Lower leg skin (tissue), 4 donors: ENCODE measurements at regions not wholly inside any gene's neighbourhood (a gene's known extent, or its start where the extent isn't known, plus 50 kb on each side); places are given as distances from the start of the nearest gene placed in this dataset.

Experiments used
- DNase-seq, 2 donors: peaks; one replicate each; pipeline ENCODE4 v3.0.0-alpha.2; 2019; ENCODE audit warnings: low spot score in 2 of 2
- H3K4me3 ChIP-seq: fragments of 200-600 bp; sonication (generic); 2 replicates; pipeline ENCODE4 v1.5.1; 2017; ENCODE audit warnings: mild to moderate bottlenecking, low read depth; ENCODE audit not compliant: poor library complexity, severe bottlenecking
- CTCF ChIP-seq, 3 donors: fragments of 450-650 bp; IDR thresholded peaks; one replicate each; pipeline ENCODE4 v1.5.1; 2016; ENCODE audit warnings: antibody characterized with exemption in 3 of 3, mild to moderate bottlenecking in 3 of 3, moderate library complexity in 2 of 3
- POLR2A ChIP-seq, 2 donors: fragments of 450-650 bp; IDR thresholded peaks; one replicate each; pipeline ENCODE4 v1.6.1; 2016 to 2017; ENCODE audit warnings: antibody characterized with exemption in 2 of 2, mild to moderate bottlenecking in 1 of 2, moderate library complexity in 1 of 2
- WGBS, 2 donors: methylation state at CpG; one replicate each; pipeline ENCODE4 v1.1.5; 2018; 5-methylcytosine and 5-hydroxymethylcytosine counted together
- intact Hi-C: fragments of 100-400 bp; cut with DNase I; formaldehyde crosslinking; loops from one replicate; pipeline ENCODE4 v1.15.0; 2023; ENCODE audit warnings: low total_unique reads

- H3K4me3 ChIP-seq = no peak overlapping the region
- 95 to 96% methylated on average over 8 of the region's 8 CpGs for WGBS, 2 donors
- TF ChIP-seq POLR2A (IDR thresholded peaks at IDR 0.05) = no peak
- TF ChIP-seq CTCF (IDR thresholded peaks at IDR 0.05) = no peak
- no peak for DNase-seq
- intact Hi-C loops = no loop called here
Observed at GRCh38 chr13:40197049-40197448, 469.4 kb downstream of the FOXO1 start.

DNA sequence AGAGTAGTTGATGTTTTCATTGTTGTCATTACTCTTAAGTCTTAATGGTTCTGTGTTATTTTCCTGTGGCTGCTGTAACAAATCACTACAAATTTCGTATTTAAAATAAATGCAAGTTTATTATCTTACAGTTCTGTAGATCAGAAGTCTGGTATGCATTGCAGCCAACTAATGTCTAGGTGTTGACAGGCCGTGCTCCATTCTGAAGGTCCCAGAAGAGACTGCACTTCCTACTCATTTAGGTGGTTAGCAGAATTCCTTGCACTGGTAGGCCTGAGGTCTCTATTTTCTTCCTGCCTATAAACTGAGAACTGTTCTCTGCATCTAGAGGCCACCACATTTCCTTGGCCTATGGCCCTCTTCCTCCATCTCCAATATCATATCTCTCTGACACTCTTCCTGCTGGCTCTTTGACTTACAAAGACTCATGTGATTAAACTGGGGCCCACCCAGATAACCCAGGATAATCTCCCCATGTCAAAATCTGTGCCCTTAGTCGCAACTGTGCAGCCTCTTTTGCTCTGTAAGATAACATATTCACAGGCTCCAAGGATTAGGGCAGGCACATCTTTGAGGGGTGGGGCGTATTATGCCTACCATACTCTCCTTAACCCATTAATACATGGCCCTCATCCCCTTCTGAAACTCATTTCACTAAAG lies 468.4 kb downstream of the FOXO1 start:
- TF ChIP-seq POLR2A (IDR thresholded peaks at IDR 0.05) (no peak), CTCF (IDR thresholded peaks at IDR 0.05) (no peak)
- no peak for DNase-seq
- 82 to 96% methylated on average over 4 of the region's 4 CpGs for WGBS, 2 donors
- no peak overlapping the region for H3K4me3 ChIP-seq
- intact Hi-C loops = no loop called here

- TF ChIP-seq POLR2A (IDR thresholded peaks at IDR 0.05) (no peak), CTCF (IDR thresholded peaks at IDR 0.05) (no peak)
- no peak for DNase-seq
- intact Hi-C loops = no loop called here
- 88 to 92% methylated on average over 2 of the region's 2 CpGs for WGBS, 2 donors
- no peak overlapping the region for H3K4me3 ChIP-seq
Observed at GRCh38 chr13:40200273-40200978, 466.0 kb downstream of the FOXO1 start.

DNA sequence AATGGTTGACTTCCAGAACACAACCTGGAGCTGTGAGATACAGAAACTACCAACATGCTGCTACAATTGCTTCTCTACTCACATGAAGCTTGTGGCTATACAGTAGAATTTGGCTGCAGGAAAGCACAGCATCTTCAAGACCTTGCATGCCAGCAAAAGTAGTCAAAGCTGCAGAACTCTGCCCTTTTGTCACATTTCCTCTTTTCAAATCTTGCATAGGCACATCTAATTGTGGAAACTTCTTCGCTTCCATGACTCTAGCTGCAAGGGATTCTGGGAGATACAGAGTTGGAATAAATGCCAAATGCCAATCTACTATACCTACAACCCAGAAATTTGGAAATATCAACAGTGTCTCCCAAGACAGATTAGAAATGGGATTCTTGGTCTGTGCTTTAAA lies 462.2 kb downstream of the FOXO1 start:
- intact Hi-C loops = no loop called here
- TF ChIP-seq CTCF (IDR thresholded peaks at IDR 0.05) (no peak), POLR2A (IDR thresholded peaks at IDR 0.05) (no peak)
- H3K4me3 ChIP-seq = no peak overlapping the region
- WGBS, 2 donors = 88 to 96% methylated on average over 1 of the region's 1 CpG
- no peak for DNase-seq

GRCh38 chr13:40205771-40206240 lies 460.6 kb downstream of the FOXO1 start:
- intact Hi-C loops = no loop called here
- 62 to 69% methylated on average over 4 of the region's 4 CpGs for WGBS, 2 donors
- H3K4me3 ChIP-seq = no peak overlapping the region
- no peak for DNase-seq
- TF ChIP-seq POLR2A (IDR thresholded peaks at IDR 0.05) (no peak), CTCF (IDR thresholded peaks at IDR 0.05) (no peak)
